HUDEP-2 (cell line): ENCODE measurements at regions not wholly inside any gene's neighbourhood (a gene's known extent, or its start where the extent isn't known, plus 50 kb on each side); places are given as distances from the start of the nearest gene placed in this dataset.

Experiments
- DNase-seq, 76 experiments: peaks; one replicate each; lab custom pipeline; 2025; ENCODE audit not compliant: unreplicated experiment in 76 of 76; lab: John Stamatoyannopoulos, UW

DNA sequence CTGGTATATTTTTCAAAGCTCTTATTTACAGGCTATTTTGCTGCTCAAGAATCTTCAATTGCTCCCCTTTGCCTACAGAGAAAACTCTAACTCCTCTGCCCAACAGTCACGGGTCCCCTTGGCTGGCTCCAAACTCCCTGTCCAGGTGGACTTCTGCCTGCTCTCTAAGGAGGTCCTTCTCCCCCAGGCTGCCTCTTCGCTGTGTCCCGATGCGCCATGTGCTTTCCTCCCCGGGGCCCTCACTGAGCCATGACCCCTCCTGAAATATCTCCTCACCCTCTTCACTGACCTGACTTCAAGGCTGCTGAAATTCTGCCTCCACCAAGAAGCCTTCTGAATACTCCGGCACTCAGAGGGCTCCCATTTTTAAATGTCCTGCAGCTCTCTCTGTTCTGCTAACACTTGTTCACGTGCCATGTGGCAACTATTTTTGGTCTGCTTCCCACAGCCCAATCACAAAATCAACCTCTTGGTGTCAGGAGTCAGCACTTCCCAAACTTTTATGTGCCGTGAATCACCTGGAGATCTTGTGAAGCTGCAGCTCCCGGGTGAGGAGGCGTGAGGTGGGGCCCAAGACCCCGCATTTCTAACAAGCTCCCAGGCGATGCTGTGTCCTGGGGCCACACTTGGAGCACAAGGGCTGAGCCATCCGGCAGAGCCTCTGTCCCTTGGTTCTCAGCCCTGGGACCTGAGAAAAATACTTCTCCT lies 85.7 kb upstream of the COL13A1 start:
- DNase-seq: no peak

DNA sequence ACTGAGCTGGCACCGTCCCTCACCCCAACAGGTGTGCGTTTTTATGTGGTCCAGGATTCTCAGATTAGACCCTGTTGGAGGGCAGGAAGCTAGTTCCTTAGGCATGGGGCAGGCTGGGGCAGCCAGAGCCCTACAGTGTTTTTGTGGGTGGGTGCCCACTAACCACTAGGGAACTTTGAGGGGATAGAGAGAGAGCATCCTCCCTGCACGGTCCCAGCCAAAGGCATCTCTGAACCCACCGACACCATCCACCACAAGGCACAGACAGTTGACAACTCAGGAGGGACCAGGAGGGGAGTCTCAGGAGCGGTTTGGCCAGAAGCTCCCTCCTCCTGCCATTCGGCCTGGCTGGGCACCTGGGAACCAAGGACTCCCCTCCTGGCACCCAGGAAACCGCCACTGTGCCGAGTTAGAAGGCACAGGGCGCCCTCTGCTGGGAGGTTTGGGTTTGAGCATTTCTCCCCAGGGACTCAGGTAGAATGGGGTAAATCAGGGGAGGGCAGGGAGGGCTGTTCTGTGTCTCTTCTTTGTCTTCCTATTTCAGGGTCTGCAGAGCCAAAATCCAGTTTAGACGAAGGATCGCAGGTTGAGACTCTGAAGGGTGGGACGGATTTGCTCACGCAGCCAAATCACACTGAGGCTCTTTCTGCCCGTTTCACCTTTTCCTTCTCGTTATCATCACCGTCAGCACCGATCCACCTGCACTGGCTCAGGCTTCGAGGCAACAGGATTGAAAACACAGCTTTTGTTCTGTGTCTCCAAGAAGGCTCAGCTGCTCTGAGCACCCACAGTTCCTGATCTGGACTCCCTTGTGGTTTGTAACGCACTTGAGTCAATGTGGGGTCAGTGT lies 84.8 kb upstream of the COL13A1 start:
- DNase-seq: peak in 41 of 76 experiments; percentile 2 to 54 (median 29)

DNA sequence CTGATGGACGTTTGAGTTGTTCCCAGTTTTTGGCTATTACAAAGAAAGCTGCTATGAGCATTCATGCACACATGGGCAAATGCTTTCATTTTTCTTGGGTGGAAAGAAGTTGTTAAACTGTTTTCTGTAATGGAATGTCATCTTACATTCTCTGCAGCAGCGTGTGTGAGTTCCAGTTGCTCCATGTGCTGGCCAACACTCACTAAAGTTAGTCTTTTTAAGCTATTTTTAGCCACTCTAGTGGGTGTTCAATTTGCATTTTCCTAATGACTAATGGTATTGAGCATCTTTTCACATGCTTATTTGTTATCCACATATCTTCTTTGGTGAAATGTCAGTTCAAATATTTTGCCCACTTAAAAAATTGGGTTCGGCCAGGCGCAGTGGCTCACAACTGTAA lies 82.8 kb upstream of the COL13A1 start:
- no peak for DNase-seq

DNA sequence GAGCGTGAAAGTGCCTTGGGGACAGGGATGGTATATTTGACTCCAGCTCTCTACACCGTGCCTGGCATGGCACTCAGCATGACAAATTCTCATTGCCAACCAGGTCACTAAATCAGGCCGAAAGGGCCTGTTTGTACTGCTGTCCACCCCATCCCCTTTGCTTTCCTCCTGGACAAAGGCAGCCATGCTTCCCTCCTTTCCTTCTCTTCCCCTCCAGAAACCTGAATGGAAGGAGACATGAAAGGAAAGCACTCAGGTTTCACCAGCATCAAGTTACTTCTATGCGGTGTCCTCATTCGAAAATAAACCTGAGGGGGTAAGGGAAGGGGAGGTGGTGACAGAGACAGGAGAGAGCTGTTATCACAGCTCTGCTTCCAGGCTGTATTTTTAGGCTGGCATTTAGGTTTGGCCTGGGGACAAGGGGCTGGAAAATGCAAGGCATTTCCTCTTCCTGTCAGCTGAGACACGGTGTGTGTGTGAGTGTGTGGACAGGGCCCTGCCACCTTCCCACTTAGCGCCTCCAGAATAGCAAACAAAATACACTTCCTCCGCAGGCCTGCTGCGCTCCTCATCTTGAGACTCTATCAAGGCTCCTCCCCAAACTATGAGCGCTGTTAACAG lies 79.9 kb upstream of the COL13A1 start:
- no peak for DNase-seq

DNA sequence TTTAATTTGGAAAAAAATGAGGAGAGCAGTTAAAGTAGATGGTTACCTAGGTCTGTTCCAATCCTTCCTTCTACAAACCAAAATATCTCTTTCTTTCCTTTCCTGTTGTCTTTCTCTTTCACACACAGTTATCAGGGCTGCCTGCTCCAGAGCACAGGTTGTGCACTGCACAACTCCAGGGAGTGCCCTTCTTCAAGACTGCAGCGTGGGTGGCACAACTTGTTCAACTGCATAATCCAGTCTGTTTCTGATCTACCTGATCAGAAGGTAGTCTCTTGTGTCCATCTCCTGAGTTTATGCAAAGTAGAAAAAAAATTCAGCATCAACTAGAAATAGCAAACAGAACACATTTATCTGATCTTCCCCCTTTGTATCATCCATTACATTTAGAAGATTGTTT lies 78.1 kb upstream of the COL13A1 start:
- no peak for DNase-seq

DNA sequence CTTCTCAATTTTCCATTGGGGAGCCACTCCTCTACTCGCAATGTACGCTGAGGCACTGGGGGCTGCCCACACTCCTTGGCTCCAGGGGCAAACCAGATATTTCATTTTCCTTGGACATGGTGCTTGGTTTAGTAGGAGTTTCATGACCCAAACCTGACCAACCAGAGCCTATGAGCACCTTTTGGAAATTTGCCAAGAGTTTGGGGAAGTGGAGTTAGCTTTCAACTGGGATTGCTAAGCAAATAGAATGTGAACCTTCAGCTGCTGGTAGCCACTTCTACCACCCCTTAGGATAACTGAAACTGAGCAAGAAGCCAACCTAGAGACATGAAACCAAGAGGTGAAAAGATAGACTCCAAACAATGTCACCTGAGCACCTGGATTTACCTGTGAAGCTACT lies 74.9 kb upstream of the COL13A1 start:
- DNase-seq: no peak

DNA sequence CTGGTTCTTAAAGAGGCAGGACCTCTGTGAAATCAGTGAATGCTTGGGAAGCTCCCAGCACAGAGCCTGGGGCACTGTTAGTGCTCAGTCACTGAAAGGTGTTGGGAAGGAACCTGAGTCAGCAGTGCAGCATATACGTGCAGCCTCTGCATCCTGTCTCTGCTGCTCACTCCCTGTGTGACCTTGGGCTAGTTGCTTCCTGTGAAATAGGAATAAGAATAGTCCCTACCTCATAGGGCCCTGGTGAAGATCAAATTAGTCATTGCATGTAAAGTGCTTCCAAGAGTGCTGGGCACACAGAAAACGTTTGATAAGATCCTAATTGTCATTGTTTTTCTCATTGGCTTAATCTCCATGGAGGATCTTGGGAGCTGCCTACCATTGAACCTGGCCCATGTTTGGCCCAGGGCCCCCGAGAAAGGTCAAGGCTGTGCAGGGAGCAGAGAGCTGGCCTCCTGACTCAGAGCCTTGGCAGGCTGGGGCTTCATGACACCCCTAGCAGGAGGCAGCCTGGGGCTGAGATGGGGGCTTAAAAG lies 73.3 kb upstream of the COL13A1 start:
- no peak for DNase-seq

DNA sequence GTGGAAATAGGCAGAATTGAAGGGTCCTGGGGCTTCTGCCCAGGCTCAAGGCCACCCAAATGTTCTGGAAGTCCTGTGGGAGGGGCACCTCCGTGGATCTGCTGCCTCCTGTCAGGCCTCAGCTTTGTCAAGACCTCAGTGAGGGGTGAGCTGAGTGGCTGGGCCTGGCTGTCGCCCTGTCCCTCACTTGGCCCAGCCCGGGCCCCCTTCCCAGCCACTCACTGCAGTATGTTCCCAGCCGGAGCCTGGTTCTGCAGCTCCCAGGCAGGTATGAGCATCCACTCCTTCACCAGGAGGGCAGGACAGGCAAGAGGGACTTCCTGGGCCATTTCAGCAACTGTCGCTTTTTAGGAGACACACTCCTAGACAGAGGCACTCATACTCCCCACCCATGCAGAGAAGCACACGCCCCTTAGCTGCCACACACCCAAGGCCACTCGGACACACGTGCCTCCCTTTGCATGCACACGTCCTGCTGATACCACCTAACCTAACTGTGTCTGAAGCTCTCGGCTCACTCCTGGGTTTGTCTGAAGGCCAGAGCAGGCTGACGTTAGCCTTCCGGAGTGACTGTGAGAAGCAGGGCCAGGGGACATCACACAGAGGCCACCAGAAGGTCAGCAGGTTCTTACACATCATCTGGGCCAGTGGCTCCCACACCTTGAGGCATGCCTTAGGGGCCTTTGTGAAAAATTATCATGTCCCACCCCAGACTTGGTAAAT lies 72.2 kb upstream of the COL13A1 start:
- no peak for DNase-seq

DNA sequence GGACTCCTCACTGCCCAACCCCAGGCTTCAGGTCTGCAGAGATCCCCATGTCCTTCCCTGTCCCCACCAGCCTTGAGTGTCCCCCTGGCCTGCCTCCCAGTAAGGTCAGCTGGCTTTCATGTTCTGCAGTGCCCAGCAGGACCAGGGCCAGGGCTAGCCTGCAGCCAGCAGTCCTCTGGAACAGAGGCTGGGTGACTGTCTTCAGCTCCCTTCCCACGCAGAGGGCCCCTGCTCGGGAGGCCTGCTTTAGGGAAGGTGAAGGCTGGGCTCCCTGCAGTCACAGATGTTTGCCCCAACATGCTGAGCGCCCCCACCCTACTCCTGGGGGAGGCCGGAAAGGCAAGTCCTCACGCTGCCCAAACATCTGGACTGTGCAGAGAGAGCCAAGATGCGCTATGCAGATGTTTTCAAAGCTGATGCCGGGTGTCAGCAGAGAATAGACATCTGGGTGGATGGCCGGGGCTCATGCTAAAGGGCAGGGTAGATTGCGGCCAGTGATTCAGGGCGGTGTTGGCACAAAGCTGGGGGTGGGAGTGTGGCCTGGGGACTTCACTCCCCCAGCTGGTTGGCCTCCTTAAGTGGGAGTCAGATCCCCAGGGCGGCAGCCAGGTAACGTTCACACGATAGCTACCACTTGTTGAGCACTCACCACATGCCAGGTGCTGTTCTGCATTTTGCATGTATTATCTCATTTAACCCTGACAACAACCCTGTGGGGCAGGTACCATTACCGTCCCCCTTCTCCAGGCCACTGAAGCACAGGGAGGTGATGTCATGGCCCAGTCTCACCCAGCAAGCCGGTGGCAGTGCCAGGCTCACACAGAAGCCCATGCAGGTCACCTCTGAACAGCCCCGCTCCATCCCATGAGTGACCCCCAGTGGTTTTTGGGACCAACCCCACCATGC lies 71.2 kb upstream of the COL13A1 start:
- DNase-seq: no peak

DNA sequence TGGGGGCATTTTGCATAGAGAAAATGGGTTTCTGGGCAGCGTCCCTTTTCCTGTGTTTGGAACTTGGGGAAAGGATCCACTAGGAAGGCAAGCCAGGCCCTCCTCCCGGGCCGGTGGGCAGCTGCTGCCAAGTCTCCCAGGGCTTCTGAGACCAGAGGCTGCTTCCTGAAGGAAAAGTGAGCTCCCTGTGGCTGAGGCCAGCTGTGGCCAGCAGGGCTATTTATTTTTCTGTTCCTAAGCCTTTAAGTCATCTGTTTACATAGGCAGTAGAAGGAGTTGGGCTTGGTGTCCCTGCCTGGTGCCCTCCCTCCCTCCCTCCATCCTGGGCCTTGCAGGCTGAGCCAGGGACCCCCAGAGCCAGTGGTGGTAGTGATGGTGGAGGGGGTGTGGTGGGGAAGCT lies 70.5 kb upstream of the COL13A1 start:
- DNase-seq: no peak

DNA sequence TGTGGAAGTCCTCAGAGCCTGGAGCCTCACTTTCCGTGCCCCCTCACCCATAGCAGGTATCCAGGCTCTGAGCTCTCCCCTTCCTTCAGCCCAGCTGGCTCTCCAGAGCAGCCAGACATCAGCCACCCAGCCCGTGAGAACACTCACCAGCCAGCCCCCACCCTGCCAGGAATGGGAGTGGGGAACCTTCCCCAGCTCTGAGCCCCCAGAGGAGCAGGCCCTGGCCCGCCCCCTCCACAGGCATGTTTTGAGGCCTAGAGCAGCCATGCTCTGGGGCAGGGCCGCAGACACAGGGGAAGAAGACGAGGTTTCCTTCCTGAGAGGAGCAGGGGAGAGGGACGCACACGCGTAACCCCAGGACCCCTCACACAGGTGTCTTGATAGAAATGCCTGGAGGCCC lies 70.0 kb upstream of the COL13A1 start:
- DNase-seq: no peak

DNA sequence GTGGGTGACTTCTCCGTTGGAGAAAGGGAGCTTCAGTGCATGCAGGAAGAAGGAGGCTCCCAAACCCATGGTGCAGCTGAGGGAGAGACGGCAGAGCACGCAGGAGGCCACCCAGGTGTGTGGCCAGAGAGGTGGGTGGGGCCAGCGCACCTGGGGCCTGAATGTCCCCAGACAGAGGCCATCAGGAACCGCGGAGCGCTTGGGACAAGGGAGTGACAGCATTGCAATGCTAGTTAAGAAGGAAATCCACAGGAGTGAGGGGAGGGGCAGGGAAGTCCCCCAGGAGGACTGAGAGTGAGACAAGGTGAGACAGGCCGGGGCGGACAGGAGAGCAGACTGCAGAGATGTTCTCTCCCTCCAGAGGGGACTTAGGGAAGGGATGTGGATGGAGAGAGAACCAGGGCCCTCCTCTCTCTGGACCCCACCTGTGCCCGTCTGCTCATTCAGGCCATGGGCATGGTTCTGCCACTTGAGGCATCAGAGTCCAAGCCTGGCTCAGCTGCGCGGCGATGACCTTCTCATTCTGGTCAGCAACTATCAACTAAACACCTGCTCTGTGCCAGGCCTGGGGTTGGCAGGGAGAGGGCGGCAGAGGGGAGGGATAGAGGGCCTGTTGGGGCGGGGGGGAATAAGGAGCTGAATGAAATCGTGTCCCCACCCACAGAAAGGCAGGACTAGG lies 69.4 kb upstream of the COL13A1 start:
- DNase-seq: no peak

DNA sequence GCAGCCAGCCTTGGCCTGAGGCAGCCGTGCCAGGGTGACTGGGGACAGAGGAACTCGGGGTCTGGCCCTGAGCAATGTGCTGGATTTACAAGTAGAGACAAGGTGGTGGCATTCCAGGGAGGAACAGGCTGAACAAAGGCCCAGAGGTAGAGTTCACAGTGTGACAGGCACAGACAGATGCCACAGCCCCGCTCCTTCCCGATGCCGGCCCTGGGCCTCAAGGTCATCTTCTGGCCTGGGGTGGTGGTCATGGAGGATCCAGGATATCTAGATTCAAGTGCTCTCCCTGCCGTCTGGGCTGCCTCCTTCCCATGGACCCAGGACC lies 68.9 kb upstream of the COL13A1 start:
- no peak for DNase-seq

DNA sequence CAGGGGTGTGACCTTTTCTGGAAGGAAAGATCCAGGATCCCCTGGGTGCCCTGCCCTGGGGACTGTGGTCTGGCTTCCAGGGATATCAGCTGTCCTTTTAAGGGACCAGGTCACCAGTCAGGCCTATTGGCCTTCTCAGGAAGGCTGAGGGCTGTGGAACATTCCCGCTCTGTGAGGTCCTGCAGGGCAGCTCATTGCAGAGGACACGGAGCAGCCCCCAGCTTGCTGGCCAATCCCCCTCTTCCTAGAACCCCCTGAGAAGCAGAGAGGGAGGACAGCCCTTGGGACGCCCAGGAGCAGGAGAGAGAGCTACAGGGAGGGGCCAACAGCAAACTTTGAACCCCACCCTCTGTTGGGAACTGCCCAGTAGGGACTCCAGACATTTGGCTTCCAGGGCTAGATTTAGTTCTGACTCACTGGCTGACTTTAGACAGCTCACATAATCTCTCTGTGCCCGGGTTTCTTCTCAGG lies 67.9 kb upstream of the COL13A1 start:
- DNase-seq: peak in 1 of 76 experiments; percentile 12

DNA sequence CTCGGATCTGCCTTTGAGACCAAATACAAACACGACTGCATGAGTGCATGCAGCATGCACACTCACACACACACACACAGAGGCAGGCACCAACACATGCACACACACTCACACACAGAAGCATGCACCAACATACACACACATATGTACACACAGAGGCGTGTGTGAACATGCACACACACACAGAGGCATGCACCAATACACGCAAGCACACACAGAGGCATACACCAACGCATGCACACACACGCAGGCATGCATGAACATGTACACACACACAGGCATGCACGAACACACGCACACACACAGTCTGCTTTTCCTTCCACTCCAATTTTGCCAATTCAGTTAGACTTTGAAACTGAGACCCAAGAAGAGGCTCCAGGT lies 67.3 kb upstream of the COL13A1 start:
- DNase-seq: no peak

DNA sequence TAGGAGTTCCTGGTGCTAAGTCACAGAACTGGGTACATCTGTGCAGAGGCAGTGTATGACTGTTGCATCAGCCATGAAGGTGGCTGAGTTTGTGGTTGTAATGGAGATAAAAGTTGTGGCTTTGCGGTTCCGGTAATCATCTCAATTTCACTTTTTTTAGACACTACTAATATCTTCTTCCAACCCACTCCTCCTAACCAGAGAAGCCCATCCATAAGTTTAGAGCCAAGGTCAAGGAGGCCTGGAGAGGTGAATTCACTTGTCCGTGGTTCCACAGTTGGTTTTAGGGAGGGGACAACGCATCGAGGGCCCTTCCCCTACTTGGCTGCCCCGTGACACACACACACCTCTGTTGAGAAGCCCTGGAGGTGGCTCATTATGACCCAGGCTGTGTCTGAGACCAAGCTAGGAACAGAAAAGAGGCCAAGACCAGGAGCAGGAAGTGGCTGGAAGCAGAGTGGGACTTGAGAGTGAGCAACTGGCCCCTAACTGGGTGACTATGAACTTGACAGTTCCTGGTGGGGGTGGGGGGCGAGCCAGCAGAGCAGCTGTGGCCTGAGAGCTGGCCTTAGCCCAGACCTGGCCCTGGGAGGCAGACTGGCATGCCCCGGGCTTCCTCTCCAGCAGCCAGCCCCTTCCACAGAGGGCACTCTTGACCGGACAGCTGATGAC lies 66.8 kb upstream of the COL13A1 start:
- peak in 1 of 76 experiments; percentile 8 for DNase-seq

DNA sequence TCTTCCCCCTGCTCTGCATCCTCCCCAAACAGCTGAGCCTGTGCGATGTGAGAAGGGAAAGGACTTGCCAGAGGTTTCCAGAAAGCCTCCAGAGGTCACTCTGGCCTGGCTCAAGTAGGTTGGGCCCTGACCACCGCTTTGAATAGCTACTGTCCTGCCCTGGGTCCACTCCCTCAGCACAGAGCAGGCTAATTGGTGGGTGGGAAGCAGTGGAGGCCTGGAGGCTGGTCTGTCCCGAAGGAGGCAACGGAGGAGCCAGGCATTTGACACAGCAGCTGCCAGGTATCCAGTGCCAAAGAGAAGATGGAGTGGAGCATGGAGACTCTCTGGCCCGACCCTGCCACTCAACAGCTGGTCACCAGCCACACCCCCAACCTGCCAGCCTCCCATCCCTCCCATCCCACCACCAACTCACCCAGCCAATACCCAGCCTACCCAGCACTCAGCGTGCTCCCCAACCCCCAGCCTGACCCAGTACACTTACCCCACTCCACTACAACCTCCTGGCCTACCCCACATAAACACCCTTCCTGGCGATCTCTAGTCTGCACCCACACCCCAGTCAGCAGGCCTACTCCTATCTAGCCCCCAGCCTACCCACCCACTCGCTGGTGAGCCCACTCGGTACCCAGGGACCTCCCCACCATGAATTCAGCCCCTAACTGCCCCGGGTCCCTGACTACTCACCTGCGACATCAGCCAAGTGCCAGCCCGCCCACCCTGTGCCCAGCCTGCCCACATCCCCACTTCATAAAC lies 64.6 kb upstream of the COL13A1 start:
- no peak for DNase-seq

DNA sequence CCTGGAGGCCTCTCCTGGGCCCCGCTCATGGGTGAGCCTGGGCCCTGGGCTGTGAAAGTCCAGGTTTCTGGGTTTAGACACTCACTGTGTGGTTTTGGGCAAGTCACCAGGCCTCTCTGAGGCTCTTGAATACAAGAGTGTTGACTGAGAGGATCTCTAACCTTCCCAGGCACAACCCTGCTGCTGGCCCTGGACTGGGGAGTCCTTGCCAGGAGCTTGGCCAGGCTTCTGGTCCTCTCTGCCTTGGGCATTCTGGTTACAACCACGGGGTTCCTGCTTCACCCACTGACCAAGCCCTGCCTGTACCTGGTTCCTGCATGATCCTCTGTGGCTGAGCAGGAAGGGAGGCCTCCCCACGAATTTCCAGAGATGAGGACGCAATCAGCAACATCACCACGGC lies 63.6 kb upstream of the COL13A1 start:
- no peak for DNase-seq
